ENCODE measurements at regions not wholly inside any gene's neighbourhood (a gene's known extent, or its start where the extent isn't known, plus 50 kb on each side); places are given as distances from the start of the nearest gene placed in this dataset.

- H3K36me3 ChIP-seq (replicated peaks in 1 of 2; ENCODE audit: control insufficient read depth in 1 of 2, insufficient read depth in 2 of 2, low read length in 1 of 2): no peaks in the 10 kb centered on the region
- ChIA-PET CTCF (interaction anchor here (0.8 kb wide), 1 partner anchor 103 kb away, joined by 4 read pairs; no protein-coding TSS in a partner anchor), POLR2A (no interaction called here)
- H4K20me1 ChIP-seq (ENCODE audit: insufficient read depth): no peaks in the 10 kb centered on the region
- no peak overlapping the region for H3K4me3 ChIP-seq (ENCODE audit: low read depth in 2 of 2, low read length in 1 of 2)
- no peak overlapping the region for H2AFZ ChIP-seq (ENCODE audit: low read depth)
- H3K27ac ChIP-seq (ENCODE audit: low read depth in 2 of 2, low read length in 1 of 2): no peak overlapping the region; a peak in 1 of 4 replicates
- H3K79me2 ChIP-seq (ENCODE audit: insufficient read depth): no peaks in the 10 kb centered on the region
- peak; percentile 24 for DNase-seq
- H3K9ac ChIP-seq: no peak overlapping the region
- no peaks in the 10 kb centered on the region for H3K9me2 ChIP-seq
- 65% methylated on average over 12 of the region's 12 CpGs for WGBS (ENCODE audit: low lambda C conversion rate)
- H3K27me3 ChIP-seq (ENCODE audit: insufficient read depth): no peaks in the 10 kb centered on the region
- H3K9me3 ChIP-seq: no peaks in the 10 kb centered on the region
- peaks cover 0 to 16% of the 10 kb centered on the region in 2 experiments; a peak in 1 of 4 replicates for H3K4me1 ChIP-seq (ENCODE audit: control insufficient read depth in 1 of 2, insufficient read depth in 2 of 2, low read depth in 1 of 2, low read length in 1 of 2)
- no peaks in the 10 kb centered on the region for H3F3A ChIP-seq (replicated peaks; ENCODE audit: insufficient read depth)
- no peak for TF ChIP-seq NRF1 (IDR thresholded peaks at IDR 0.05; ENCODE audit: low read depth, low read length)
- TF ChIP-seq FOXM1 (IDR thresholded peaks at IDR 0.05; ENCODE audit: low read depth): no peak
- TF ChIP-seq SIN3A (IDR thresholded peaks at IDR 0.05; ENCODE audit: borderline replicate concordance, low read depth, low read length): no peak
- TF ChIP-seq NFIC (IDR thresholded peaks at IDR 0.05; ENCODE audit: borderline replicate concordance): no peak
- no peak for TF ChIP-seq REST (IDR thresholded peaks at IDR 0.05; ENCODE audit: low read depth, low read length)
- TF ChIP-seq ELF1 (IDR thresholded peaks at IDR 0.05): no peak
- TF ChIP-seq RXRA (IDR thresholded peaks at IDR 0.05; ENCODE audit: borderline replicate concordance, low read depth): no peak
- TF ChIP-seq TEAD4 (IDR thresholded peaks at IDR 0.05; ENCODE audit: borderline replicate concordance, insufficient read depth): no peak
- no peak for TF ChIP-seq EP300 (IDR thresholded peaks at IDR 0.05; ENCODE audit: borderline replicate concordance in 1 of 2, low read depth in 1 of 2, low read length in 1 of 2)
- TF ChIP-seq RCOR1 (IDR thresholded peaks at IDR 0.05; ENCODE audit: low read length): no peak
- TF ChIP-seq FOSL2 (IDR thresholded peaks at IDR 0.05; ENCODE audit: borderline replicate concordance, low read depth): no peak
- no peak for TF ChIP-seq CHD2 (IDR thresholded peaks at IDR 0.05; ENCODE audit: low read length, partially characterized antibody)
- TF ChIP-seq JUND (IDR thresholded peaks at IDR 0.05): no peak
- no peak for TF ChIP-seq USF1 (IDR thresholded peaks at IDR 0.05; ENCODE audit: borderline replicate concordance, low read depth)
- no peak overlapping the region for H3K4me2 ChIP-seq
Observed at GRCh38 chr6:169960886-169961611, 209.6 kb downstream of the ERMARD start.

Measured in SK-N-SH (cell line).